ENCODE measurements at regions not wholly inside any gene's neighbourhood (a gene's known extent, or its start where the extent isn't known, plus 50 kb on each side); places are given as distances from the start of the nearest gene placed in this dataset.

DNA sequence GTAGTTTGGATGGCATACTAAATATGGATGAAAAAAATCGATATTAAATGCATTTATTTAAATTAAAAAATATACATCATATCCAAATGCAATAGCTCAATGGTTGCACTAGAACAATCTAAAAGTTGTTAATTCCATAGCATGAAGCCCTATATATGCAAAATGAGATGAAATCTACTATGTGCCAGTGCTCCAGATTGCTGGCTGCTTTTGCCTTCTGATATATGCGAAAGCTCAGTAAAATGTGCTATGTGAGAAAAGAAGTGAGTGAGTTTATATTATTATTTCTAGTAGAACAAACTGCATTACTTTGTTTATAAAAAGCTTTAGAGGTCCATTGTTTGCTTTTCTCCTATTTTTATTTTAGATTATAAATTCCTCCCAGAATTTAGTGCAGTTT, 186.7 kb downstream of the MAT2B start:
- TF ChIP-seq, protein P1, sequence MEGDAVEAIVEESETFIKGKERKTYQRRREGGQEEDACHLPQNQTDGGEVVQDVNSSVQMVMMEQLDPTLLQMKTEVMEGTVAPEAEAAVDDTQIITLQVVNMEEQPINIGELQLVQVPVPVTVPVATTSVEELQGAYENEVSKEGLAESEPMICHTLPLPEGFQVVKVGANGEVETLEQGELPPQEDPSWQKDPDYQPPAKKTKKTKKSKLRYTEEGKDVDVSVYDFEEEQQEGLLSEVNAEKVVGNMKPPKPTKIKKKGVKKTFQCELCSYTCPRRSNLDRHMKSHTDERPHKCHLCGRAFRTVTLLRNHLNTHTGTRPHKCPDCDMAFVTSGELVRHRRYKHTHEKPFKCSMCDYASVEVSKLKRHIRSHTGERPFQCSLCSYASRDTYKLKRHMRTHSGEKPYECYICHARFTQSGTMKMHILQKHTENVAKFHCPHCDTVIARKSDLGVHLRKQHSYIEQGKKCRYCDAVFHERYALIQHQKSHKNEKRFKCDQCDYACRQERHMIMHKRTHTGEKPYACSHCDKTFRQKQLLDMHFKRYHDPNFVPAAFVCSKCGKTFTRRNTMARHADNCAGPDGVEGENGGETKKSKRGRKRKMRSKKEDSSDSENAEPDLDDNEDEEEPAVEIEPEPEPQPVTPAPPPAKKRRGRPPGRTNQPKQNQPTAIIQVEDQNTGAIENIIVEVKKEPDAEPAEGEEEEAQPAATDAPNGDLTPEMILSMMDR (IDR thresholded peaks at IDR 0.05) = no peak
- TF ChIP-seq ZFX (IDR thresholded peaks at IDR 0.05; ENCODE audit: borderline replicate concordance) = no peak

DNA sequence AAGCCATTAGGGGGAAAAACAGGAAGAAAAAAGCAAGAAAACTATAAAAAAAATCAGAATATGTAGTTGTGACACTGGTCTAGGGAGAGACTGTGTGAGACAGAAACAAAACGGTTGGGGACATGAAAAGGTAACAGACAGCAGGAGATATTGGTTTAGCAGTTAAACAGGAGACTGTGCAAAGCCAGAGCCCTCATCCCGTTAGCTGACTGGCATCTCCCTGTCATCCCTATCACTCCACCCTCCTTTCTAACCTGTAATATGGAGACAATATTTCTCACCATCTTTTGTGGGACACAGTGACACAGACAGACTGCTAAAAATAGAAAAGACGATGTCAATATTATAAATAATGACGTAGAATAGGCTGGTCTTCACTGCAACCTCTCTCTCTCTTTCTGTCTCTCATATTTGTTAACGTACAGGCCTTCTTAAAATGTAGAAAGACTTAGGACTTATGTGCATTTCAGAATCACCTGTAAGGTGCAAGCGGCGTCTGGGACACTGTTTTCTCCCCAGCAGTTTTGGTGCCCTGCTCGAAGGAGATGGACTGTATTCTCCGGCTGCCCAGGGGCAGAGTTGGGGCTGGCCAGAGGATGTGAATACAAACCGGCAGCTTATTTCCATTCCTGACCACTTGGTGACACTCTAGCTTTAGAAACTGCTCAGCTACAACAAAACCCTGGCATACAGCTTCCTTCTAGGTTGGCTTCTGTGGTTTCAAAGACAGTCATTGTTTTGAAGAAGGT, 190.6 kb downstream of the MAT2B start:
- no peak for TF ChIP-seq ZFX (IDR thresholded peaks at IDR 0.05; ENCODE audit: borderline replicate concordance)
- TF ChIP-seq, protein P1 (IDR thresholded peaks at IDR 0.05) = peak; percentile 84
- H3K27ac ChIP-seq = no peak overlapping the region

More for the DNA sequence above, 186.7 kb downstream of the MAT2B start:
- no peak overlapping the region for H3K27ac ChIP-seq

DNA sequence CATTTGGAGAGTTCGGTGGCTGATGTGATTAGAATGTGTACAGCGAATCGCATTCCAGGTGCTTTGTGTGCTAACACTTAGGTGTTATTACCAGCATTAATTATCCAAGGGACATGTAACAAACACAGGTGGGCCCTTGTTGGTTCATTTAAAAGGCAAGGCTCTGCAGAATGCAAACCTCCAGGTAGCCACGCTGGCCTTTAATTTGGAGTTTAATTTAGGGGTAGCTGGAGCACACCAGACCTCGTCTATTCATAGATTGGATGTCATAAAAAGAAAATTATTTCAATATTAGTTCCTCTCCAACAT, 191.1 kb downstream of the MAT2B start:
- no peak for TF ChIP-seq ZFX (IDR thresholded peaks at IDR 0.05; ENCODE audit: borderline replicate concordance)
- TF ChIP-seq, protein P1 (IDR thresholded peaks at IDR 0.05) = peak; percentile 58
- no peak overlapping the region for H3K27ac ChIP-seq

DNA sequence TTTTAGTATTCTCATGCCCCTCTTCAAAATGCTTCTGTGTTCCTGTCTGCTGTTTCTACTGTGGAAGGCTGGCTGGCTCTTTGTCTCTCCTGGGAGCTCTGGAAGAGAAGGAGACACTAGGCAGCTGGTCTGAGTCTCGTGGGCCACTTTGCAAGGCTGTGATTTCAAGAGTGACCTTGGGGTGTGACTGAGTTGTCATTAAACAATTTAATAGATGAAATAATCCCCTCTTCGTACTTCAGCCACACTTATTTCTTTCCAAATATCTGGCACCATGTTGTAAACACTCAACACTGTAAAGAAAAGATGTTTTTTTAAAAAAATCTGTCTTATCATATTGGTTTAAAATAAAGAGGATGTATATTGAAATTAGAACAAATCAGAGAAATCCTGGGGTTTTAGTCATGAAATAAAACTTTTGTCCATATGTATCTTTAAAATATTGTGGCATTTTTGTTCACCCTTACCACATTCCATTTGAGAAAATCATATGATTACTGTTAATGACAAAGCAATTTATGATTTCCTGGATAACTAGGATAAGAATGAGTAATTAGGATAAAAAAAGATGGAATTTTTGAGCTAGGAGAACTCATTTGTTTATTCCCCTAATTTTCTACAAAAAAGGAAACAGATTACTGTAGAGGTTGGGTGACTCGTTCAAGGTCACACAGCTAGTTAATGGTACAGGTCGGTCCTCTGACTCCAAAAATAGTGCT, 200.8 kb downstream of the MAT2B start:
- TF ChIP-seq, protein P1 (IDR thresholded peaks at IDR 0.05) = no peak
- TF ChIP-seq ZFX (IDR thresholded peaks at IDR 0.05; ENCODE audit: borderline replicate concordance) = no peak
- no peak overlapping the region for H3K27ac ChIP-seq

DNA sequence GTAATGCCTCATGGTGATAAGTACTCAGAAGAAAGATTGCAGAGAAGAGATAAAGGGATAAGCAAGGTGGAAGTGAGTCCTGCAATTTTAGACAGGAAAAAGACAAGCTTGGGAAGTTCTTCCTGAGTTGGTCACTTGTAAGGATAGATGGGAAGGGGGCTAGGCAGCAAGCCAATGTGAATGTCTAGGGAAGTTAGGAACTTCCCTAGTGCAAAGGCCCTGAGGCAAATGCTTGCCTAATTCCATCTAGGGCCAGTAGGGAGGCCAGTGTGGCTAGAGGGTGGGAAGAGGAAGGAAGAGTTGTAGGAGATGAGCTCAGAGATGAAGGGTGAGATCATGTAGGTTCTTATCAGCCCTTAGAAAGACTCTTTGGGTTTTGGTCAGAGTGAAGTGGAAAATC, 206.6 kb downstream of the MAT2B start:
- TF ChIP-seq, protein P1 (IDR thresholded peaks at IDR 0.05) = no peak
- no peak overlapping the region for H3K27ac ChIP-seq

DNA sequence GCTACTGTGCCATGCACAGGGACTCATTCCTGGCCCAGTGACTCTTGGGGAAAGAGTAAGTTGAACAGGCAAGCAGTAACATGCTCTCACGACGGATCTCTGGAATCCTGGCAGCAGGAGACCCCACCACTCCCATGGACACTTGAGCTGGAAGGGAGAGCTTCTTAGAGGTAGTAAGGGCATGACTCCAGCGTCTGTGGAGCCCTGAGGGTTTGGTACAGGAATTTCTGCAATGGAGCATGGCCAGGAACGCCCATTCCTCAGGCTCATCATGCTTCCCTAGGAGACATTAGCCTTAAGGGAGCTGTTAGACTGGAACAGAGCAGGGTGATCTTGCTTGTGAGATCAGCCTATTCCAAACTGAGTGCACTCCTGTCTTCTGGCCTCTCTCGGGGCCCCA, 212.9 kb downstream of the MAT2B start:
- H3K27ac ChIP-seq = no peak overlapping the region
- TF ChIP-seq ZFX (IDR thresholded peaks at IDR 0.05; ENCODE audit: borderline replicate concordance) = no peak
- TF ChIP-seq, protein P1 (IDR thresholded peaks at IDR 0.05) = no peak

DNA sequence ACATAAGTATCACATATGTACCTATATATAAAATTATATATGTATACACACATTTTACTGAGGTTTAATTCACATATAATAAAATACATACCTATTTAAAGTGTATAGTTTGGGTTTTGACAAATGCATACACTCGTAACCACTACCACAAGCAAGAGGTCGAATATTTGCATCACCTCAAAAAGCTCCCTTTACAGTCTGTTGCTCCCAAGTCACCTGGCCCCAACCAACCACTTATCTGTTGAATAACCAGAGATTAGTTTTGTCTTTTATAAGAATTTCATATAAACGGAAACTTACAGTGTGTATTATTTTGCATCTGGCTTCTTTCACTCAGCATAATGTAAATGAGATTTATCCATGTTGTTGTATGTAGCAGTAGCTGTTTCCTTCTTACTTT, 218.9 kb downstream of the MAT2B start:
- TF ChIP-seq ZFX (IDR thresholded peaks at IDR 0.05; ENCODE audit: borderline replicate concordance) = no peak
- TF ChIP-seq, protein P1 (IDR thresholded peaks at IDR 0.05) = no peak
- no peak overlapping the region for H3K27ac ChIP-seq
